HFF-Myc (cell line): ENCODE measurements at regions not wholly inside any gene's neighbourhood (a gene's known extent, or its start where the extent isn't known, plus 50 kb on each side); places are given as distances from the start of the nearest gene placed in this dataset.

Source experiments
- DNase-seq: peaks from one replicate; pipeline ENCODE4 v3.0.0-alpha.2; 2011; ENCODE audit warnings: low read depth; ENCODE audit errors: extremely low read depth
- H3K4me3 ChIP-seq: replicated peaks from 2 replicates; pipeline ENCODE4 v1.5.1; 2011; ENCODE audit warnings: low read depth, mild to moderate bottlenecking, control low read depth, low read length
- CTCF ChIP-seq: IDR thresholded peaks from 2 replicates; pipeline ENCODE4 v1.5.1; 2012; ENCODE audit warnings: mild to moderate bottlenecking, low read depth, low read length, control low read depth; ENCODE audit errors: missing control alignments

- no peak overlapping the region for H3K4me3 ChIP-seq
- no peak for DNase-seq
- TF ChIP-seq CTCF, result no peak
These were observed 148.4 kb upstream of the AHR start for GRCh38 chr7:17150018-17150417.

GRCh38 chr7:17152721-17153120, 145.7 kb upstream of the AHR start:
- DNase-seq, result no peak
- TF ChIP-seq CTCF, result no peak
- no peak overlapping the region for H3K4me3 ChIP-seq

GRCh38 chr7:17153536-17153935, 144.9 kb upstream of the AHR start:
- TF ChIP-seq CTCF, result no peak
- no peak for DNase-seq
- H3K4me3 ChIP-seq, result no peak overlapping the region

- no peak for DNase-seq
- no peak for TF ChIP-seq CTCF
- no peak overlapping the region for H3K4me3 ChIP-seq
These were observed 142.9 kb upstream of the AHR start for GRCh38 chr7:17155529-17155928.

- no peak for DNase-seq
- H3K4me3 ChIP-seq, result no peak overlapping the region
- TF ChIP-seq CTCF, result no peak
These were observed 140.2 kb upstream of the AHR start for GRCh38 chr7:17158261-17158660.

- no peak for DNase-seq
- no peak overlapping the region for H3K4me3 ChIP-seq
- TF ChIP-seq CTCF, result no peak
These were observed 138.9 kb upstream of the AHR start for GRCh38 chr7:17159500-17160037.

- TF ChIP-seq CTCF, result no peak
- no peak overlapping the region for H3K4me3 ChIP-seq
- no peak for DNase-seq
These were observed 131.6 kb upstream of the AHR start for GRCh38 chr7:17166824-17167379.
